ENCODE measurements at regions not wholly inside any gene's neighbourhood (a gene's known extent, or its start where the extent isn't known, plus 50 kb on each side); places are given as distances from the start of the nearest gene placed in this dataset.

- no peak for TF ChIP-seq CTCF (conservative IDR thresholded peaks at IDR 0.05)
- TF ChIP-seq ZFX (IDR thresholded peaks at IDR 0.05) = no peak
- no peak overlapping the region for H3K27ac ChIP-seq
These were observed 396.8 kb upstream of the NMUR2 start for GRCh38 chr5:152801886-152802285.

- TF ChIP-seq ZFX (IDR thresholded peaks at IDR 0.05) (no peak), CTCF (conservative IDR thresholded peaks at IDR 0.05) (no peak)
- H3K27ac ChIP-seq = no peak overlapping the region
These were observed 399.1 kb upstream of the NMUR2 start for GRCh38 chr5:152804179-152804578.

GRCh38 chr5:152811988-152812387 is 406.9 kb upstream of the NMUR2 start:
- TF ChIP-seq ZFX (IDR thresholded peaks at IDR 0.05) (no peak), CTCF (conservative IDR thresholded peaks at IDR 0.05) (no peak)
- no peak overlapping the region for H3K27ac ChIP-seq

- TF ChIP-seq ZFX (IDR thresholded peaks at IDR 0.05) (no peak), CTCF (conservative IDR thresholded peaks at IDR 0.05) (no peak)
These were observed 408.4 kb upstream of the NMUR2 start for GRCh38 chr5:152813526-152813925.

GRCh38 chr5:152819891-152820290 is 414.8 kb upstream of the NMUR2 start:
- no peak overlapping the region for H3K27ac ChIP-seq
- TF ChIP-seq CTCF (conservative IDR thresholded peaks at IDR 0.05) (no peak), ZFX (IDR thresholded peaks at IDR 0.05) (no peak)

More at GRCh38 chr5:152813526-152813925, 408.4 kb upstream of the NMUR2 start:
- no peak overlapping the region for H3K27ac ChIP-seq

DNA sequence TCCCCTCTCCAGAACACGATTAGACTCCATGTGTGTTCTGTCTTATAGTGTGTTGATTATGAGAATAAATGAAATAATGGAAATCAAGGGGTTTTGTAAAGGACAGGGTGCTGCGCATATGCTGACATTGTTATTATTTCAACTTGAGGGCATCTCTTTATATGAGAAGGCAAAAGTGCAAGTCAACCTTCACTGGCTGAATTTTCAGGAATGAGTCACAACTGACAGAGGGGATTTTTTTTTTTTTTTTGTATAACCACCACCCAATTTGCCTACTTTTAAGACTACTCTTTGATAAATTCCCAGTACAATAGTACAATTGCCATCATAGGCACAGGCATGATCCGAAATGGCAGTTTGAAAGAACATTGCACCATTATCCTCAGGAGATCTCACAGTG is 419.2 kb upstream of the NMUR2 start:
- TF ChIP-seq ZFX (IDR thresholded peaks at IDR 0.05) (no peak), CTCF (conservative IDR thresholded peaks at IDR 0.05) (no peak)
- no peak overlapping the region for H3K27ac ChIP-seq

- TF ChIP-seq ZFX (IDR thresholded peaks at IDR 0.05) (no peak), CTCF (conservative IDR thresholded peaks at IDR 0.05) (no peak)
- no peak overlapping the region for H3K27ac ChIP-seq
These were observed 433.2 kb upstream of the NMUR2 start for GRCh38 chr5:152838241-152838786.

Measured in C4-2B (cell line).